ENCODE measurements at regions not wholly inside any gene's neighbourhood (a gene's known extent, or its start where the extent isn't known, plus 50 kb on each side); places are given as distances from the start of the nearest gene placed in this dataset.
"Not testable (repeated sequence)": the region's sequence is repeated elsewhere in the genome, so short reads cannot be mapped to it uniquely, and the experiment has no call there.

- H3K4me3 ChIP-seq (ENCODE audit: control extremely low read depth in 1 of 5, extremely low read depth in 1 of 5, insufficient read depth in 1 of 5, low read depth in 2 of 5, low read length in 4 of 5) = no peak overlapping the region
- H3K36me3 ChIP-seq (replicated peaks in 1 of 2; ENCODE audit: control extremely low read depth in 1 of 2, control insufficient read depth in 1 of 2, extremely low read depth in 1 of 2, insufficient read depth in 2 of 2, low read length in 1 of 2) = no peaks in the 10 kb centered on the region
- H3K27me3 Mint-ChIP-seq = no peaks in the 10 kb centered on the region
- H3K4me1 Mint-ChIP-seq = peaks cover 2% of the 10 kb centered on the region
- no peak overlapping the region for H3K4me3 Mint-ChIP-seq
- no peak overlapping the region for H3K9ac ChIP-seq (ENCODE audit: low read length)
- H3K79me2 ChIP-seq (ENCODE audit: control insufficient read depth, insufficient read depth, low read length) = no peaks in the 10 kb centered on the region
- peaks cover 4% of the 10 kb centered on the region for H3K9me3 Mint-ChIP-seq (ENCODE audit: insufficient read depth)
- H3K4me2 ChIP-seq (replicated peaks; ENCODE audit: low read depth, low read length, poor library complexity, severe bottlenecking) = no peak overlapping the region
- H2AFZ ChIP-seq (ENCODE audit: insufficient read depth, low read depth, low read length, poor library complexity, severe bottlenecking) = no peak overlapping the region
- H3K27me3 ChIP-seq (replicated peaks in 1 of 4; ENCODE audit: control extremely low read depth in 1 of 4, control insufficient read depth in 3 of 4, insufficient read depth in 4 of 4, low read length in 3 of 4) = no peaks in the 10 kb centered on the region
- TF ChIP-seq CTCF (IDR thresholded peaks at IDR 0.05) (no peak), EZH2 (IDR thresholded peaks at IDR 0.05; ENCODE audit: borderline replicate concordance, insufficient read depth, low read depth, low read length, poor library complexity, severe bottlenecking) (no peak)
- H3K27ac ChIP-seq (ENCODE audit: low read length in 2 of 2) = no peak overlapping the region
- H3K9me3 ChIP-seq (ENCODE audit: control extremely low read depth in 1 of 3, control insufficient read depth in 2 of 3, insufficient read depth in 1 of 3, low read length in 2 of 3) = no peaks in the 10 kb centered on the region
- no peaks in the 10 kb centered on the region for H4K20me1 ChIP-seq (ENCODE audit: control insufficient read depth, insufficient read depth, low read length, poor library complexity, severe bottlenecking)
- no peak overlapping the region for H3K27ac Mint-ChIP-seq
- WGBS (ENCODE audit: insufficient coverage) = no CpG with 5 or more reads among the region's 1 CpG
- DNase-seq = no peak
- H3K4me1 ChIP-seq (ENCODE audit: control insufficient read depth in 2 of 2, insufficient read depth in 2 of 2, low read length in 2 of 2) = no peaks in the 10 kb centered on the region
- no peak for ATAC-seq (ENCODE audit: low read depth)
- CTCF ChIA-PET = interaction anchor here (0.7 kb wide), 1 partner anchor 8 kb away, joined by 3 read pairs; no protein-coding TSS in a partner anchor
- POLR2A ChIA-PET = no interaction called here
- intact Hi-C loops (cut with micrococcal nuclease) = no loop called here
Measured at GRCh38 chr2:161068670-161069069, 91.6 kb upstream of the TANK start.

GRCh38 chr2:161070693-161071479 lies 89.3 kb upstream of the TANK start:
- Histone ChIP-seq H3K36me3 (replicated peaks in 1 of 2; ENCODE audit: control extremely low read depth in 1 of 2, control insufficient read depth in 1 of 2, extremely low read depth in 1 of 2, insufficient read depth in 2 of 2, low read length in 1 of 2) (no peaks in the 10 kb centered on the region), H3K9me3 (ENCODE audit: control extremely low read depth in 1 of 3, control insufficient read depth in 2 of 3, insufficient read depth in 1 of 3, low read length in 2 of 3) (no peaks in the 10 kb centered on the region), H3K79me2 (ENCODE audit: control insufficient read depth, insufficient read depth, low read length) (no peaks in the 10 kb centered on the region), H4K20me1 (ENCODE audit: control insufficient read depth, insufficient read depth, low read length, poor library complexity, severe bottlenecking) (no peaks in the 10 kb centered on the region), H3K4me2 (replicated peaks; ENCODE audit: low read depth, low read length, poor library complexity, severe bottlenecking) (no peak overlapping the region), H3K9ac (ENCODE audit: low read length) (no peak overlapping the region), H3K27ac (ENCODE audit: low read length in 2 of 2) (no peak overlapping the region), H3K4me3 (ENCODE audit: control extremely low read depth in 1 of 5, extremely low read depth in 1 of 5, insufficient read depth in 1 of 5, low read depth in 2 of 5, low read length in 4 of 5) (no peak overlapping the region), H3K27me3 (replicated peaks in 1 of 4; ENCODE audit: control extremely low read depth in 1 of 4, control insufficient read depth in 3 of 4, insufficient read depth in 4 of 4, low read length in 3 of 4) (no peaks in the 10 kb centered on the region), H3K4me1 (ENCODE audit: control insufficient read depth in 2 of 2, insufficient read depth in 2 of 2, low read length in 2 of 2) (no peaks in the 10 kb centered on the region), H2AFZ (ENCODE audit: insufficient read depth, low read depth, low read length, poor library complexity, severe bottlenecking) (no peak overlapping the region)
- Mint-ChIP-seq H3K4me1 (no peaks in the 10 kb centered on the region), H3K9me3 (ENCODE audit: insufficient read depth) (peaks cover 4% of the 10 kb centered on the region), H3K4me3 (no peak overlapping the region), H3K27me3 (no peaks in the 10 kb centered on the region), H3K27ac (no peak overlapping the region)
- intact Hi-C loops (cut with micrococcal nuclease) = no loop called here
- POLR2A ChIA-PET = no interaction called here
- TF ChIP-seq EZH2 (IDR thresholded peaks at IDR 0.05; ENCODE audit: borderline replicate concordance, insufficient read depth, low read depth, low read length, poor library complexity, severe bottlenecking) = no peak
- TF ChIP-seq CTCF (IDR thresholded peaks at IDR 0.05) = no peak
- CTCF ChIA-PET = no interaction called here
- WGBS (ENCODE audit: insufficient coverage) = 100% methylated on average over 1 of the region's 1 CpG
- no peak for ATAC-seq (ENCODE audit: low read depth)
- DNase-seq = no peak

- H3K27me3 ChIP-seq (replicated peaks in 1 of 4; ENCODE audit: control extremely low read depth in 1 of 4, control insufficient read depth in 3 of 4, insufficient read depth in 4 of 4, low read length in 3 of 4); H3K27ac Mint-ChIP-seq; H3K9me3 Mint-ChIP-seq (ENCODE audit: insufficient read depth); H4K20me1 ChIP-seq (ENCODE audit: control insufficient read depth, insufficient read depth, low read length, poor library complexity, severe bottlenecking); intact Hi-C loops (cut with micrococcal nuclease); H3K4me1 Mint-ChIP-seq; ATAC-seq (ENCODE audit: low read depth); H2AFZ ChIP-seq (ENCODE audit: insufficient read depth, low read depth, low read length, poor library complexity, severe bottlenecking); H3K4me1 ChIP-seq (ENCODE audit: control insufficient read depth in 2 of 2, insufficient read depth in 2 of 2, low read length in 2 of 2); H3K9me3 ChIP-seq (ENCODE audit: control extremely low read depth in 1 of 3, control insufficient read depth in 2 of 3, insufficient read depth in 1 of 3, low read length in 2 of 3); H3K36me3 ChIP-seq (replicated peaks in 1 of 2; ENCODE audit: control extremely low read depth in 1 of 2, control insufficient read depth in 1 of 2, extremely low read depth in 1 of 2, insufficient read depth in 2 of 2, low read length in 1 of 2); H3K27ac ChIP-seq (ENCODE audit: low read length in 2 of 2); CTCF ChIA-PET; H3K4me3 Mint-ChIP-seq; H3K4me2 ChIP-seq (replicated peaks; ENCODE audit: low read depth, low read length, poor library complexity, severe bottlenecking); H3K27me3 Mint-ChIP-seq; POLR2A ChIA-PET; H3K79me2 ChIP-seq (ENCODE audit: control insufficient read depth, insufficient read depth, low read length); H3K4me3 ChIP-seq (ENCODE audit: control extremely low read depth in 1 of 5, extremely low read depth in 1 of 5, insufficient read depth in 1 of 5, low read depth in 2 of 5, low read length in 4 of 5); H3K9ac ChIP-seq (ENCODE audit: low read length); DNase-seq: not testable (repeated sequence)
- no CpG with 5 or more reads among the region's 2 CpGs for WGBS (ENCODE audit: insufficient coverage)
Measured at GRCh38 chr2:161072436-161072835, 87.8 kb upstream of the TANK start.

Data from B cell (primary cell).